Superior temporal gyrus (tissue), 1 donor: ENCODE measurements at regions not wholly inside any gene's neighbourhood (a gene's known extent, or its start where the extent isn't known, plus 50 kb on each side); places are given as distances from the start of the nearest gene placed in this dataset.

Experiments used
- DNase-seq: peaks from one replicate; pipeline ENCODE4 v3.0.0-alpha.2; 2016; ENCODE audit errors: extremely low spot score

GRCh38 chr6:148287623-148288333 is 54.9 kb upstream of the SASH1 start:
- peak; percentile 52 for DNase-seq

DNA sequence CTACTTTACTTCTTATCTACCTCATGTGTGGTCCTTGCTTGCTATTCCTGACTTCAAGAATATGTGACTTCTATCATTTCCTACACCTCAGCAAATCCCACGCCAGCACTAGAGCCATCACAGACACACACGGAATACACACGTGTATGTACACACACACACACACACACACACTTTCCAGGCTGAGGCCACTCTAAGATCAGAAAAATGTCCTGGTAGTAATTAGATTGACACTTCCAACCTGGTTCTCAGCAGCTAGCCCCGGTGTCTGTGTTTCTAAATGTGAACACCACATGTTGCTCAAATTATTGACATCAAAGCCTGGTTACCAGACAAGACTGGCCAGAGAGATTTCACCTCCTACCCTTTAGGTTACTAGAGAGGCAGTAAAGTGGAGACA is 54.1 kb upstream of the SASH1 start:
- no peak for DNase-seq

DNA sequence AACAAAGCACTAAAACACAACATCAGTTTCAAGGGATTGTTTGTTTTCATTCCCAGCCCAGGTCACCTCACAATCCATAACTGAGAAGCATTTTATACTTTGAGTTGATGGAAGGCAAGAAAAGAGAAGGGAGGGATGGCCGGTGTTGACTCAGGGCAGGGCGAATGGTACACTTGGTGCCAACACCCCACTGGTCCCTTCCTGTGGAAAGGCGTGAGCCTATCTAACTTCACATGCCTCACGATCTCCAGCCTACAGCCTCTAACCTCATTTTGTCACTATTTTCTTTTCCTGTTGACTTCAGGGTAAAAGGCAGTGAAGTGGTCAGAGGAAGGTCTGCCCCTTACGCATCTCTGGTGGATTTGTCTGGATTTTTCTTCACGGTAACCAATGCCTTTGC is 53.5 kb upstream of the SASH1 start:
- DNase-seq: no peak

- DNase-seq: no peak
Observed at GRCh38 chr6:148291876-148292275, 50.8 kb upstream of the SASH1 start.
